ENCODE measurements at regions not wholly inside any gene's neighbourhood (a gene's known extent, or its start where the extent isn't known, plus 50 kb on each side); places are given as distances from the start of the nearest gene placed in this dataset.
"Not testable (repeated sequence)": the region's sequence is repeated elsewhere in the genome, so short reads cannot be mapped to it uniquely, and the experiment has no call there.

GRCh38 chr4:11650801-11651596 lies 222.3 kb upstream of the HS3ST1 start:
- TF ChIP-seq CTCF (IDR thresholded peaks at IDR 0.05) = no peak
- DNase-seq (ENCODE audit: low spot score) (no peak), ATAC-seq (ENCODE audit: low FRiP score) (no peak)

- DNase-seq (ENCODE audit: low spot score) = no peak
- ATAC-seq (ENCODE audit: low FRiP score) = no peak
- no peak for TF ChIP-seq CTCF (IDR thresholded peaks at IDR 0.05)
Observed at GRCh38 chr4:11647433-11647832, 218.7 kb upstream of the HS3ST1 start.

- not testable (repeated sequence) for ATAC-seq (ENCODE audit: low FRiP score); DNase-seq (ENCODE audit: low spot score)
Observed at GRCh38 chr4:11643081-11643480, 214.4 kb upstream of the HS3ST1 start.

GRCh38 chr4:11640584-11640983 lies 211.9 kb upstream of the HS3ST1 start:
- DNase-seq (ENCODE audit: low spot score) (no peak), ATAC-seq (ENCODE audit: low FRiP score) (no peak)
- no peak for TF ChIP-seq CTCF (IDR thresholded peaks at IDR 0.05)

GRCh38 chr4:11636551-11636950 lies 207.9 kb upstream of the HS3ST1 start:
- DNase-seq (ENCODE audit: low spot score) = no peak
- no peak for ATAC-seq (ENCODE audit: low FRiP score)
- TF ChIP-seq CTCF (IDR thresholded peaks at IDR 0.05) = no peak

- no peak for ATAC-seq (ENCODE audit: low FRiP score)
- no peak for TF ChIP-seq CTCF (IDR thresholded peaks at IDR 0.05)
- no peak for DNase-seq (ENCODE audit: low spot score)
Observed at GRCh38 chr4:11636031-11636430, 207.3 kb upstream of the HS3ST1 start.

- DNase-seq (ENCODE audit: low spot score) = no peak
- peak; percentile 70 for ATAC-seq (ENCODE audit: low FRiP score)
- no peak for TF ChIP-seq CTCF (IDR thresholded peaks at IDR 0.05)
Observed at GRCh38 chr4:11635342-11635741, 206.6 kb upstream of the HS3ST1 start.
